Osteoblast (primary cell): ENCODE measurements at regions not wholly inside any gene's neighbourhood (a gene's known extent, or its start where the extent isn't known, plus 50 kb on each side); places are given as distances from the start of the nearest gene placed in this dataset.
"Not testable (repeated sequence)": the region's sequence is repeated elsewhere in the genome, so short reads cannot be mapped to it uniquely, and the experiment has no call there.

Experiments used
- DNase-seq: peaks from one replicate; pipeline ENCODE4 v3.0.0; 2011; ENCODE audit warnings: low spot score, mixed read lengths; ENCODE audit not compliant: insufficient read length; ENCODE audit errors: missing footprints
- H2AFZ ChIP-seq: 2 replicates; pipeline ENCODE4 v1.6.0; 2011; ENCODE audit warnings: mild to moderate bottlenecking, low read length
- H3K27ac ChIP-seq: 2 replicates; pipeline ENCODE4 v1.5.1; 2011; ENCODE audit warnings: mild to moderate bottlenecking, low read depth, low read length, moderate library complexity
- H3K27me3 ChIP-seq: 2 replicates; pipeline ENCODE4 v1.6.0; 2012; ENCODE audit warnings: mild to moderate bottlenecking, control low read depth, inconsistent platforms, low read length, moderate library complexity; ENCODE audit not compliant: insufficient read depth
- H3K36me3 ChIP-seq: 2 replicates; pipeline ENCODE4 v1.5.1; 2011; ENCODE audit warnings: mild to moderate bottlenecking, low read length, control low read depth, moderate library complexity; ENCODE audit not compliant: insufficient read depth
- H3K4me1 ChIP-seq: 2 replicates; pipeline ENCODE4 v1.5.1; 2011; ENCODE audit warnings: mild to moderate bottlenecking, low read length, control low read depth, moderate library complexity; ENCODE audit not compliant: insufficient read depth
- H3K4me2 ChIP-seq: 2 replicates; pipeline ENCODE4 v1.6.0; 2011; ENCODE audit warnings: mild to moderate bottlenecking, low read length; ENCODE audit not compliant: insufficient read depth
- H3K4me3 ChIP-seq: fragments of 200-600 bp; sonication (generic); 3 replicates; pipeline ENCODE4 v1.5.1; 2012; ENCODE audit warnings: mild to moderate bottlenecking, low read length, inconsistent platforms; ENCODE audit not compliant: insufficient read depth
- H3K79me2 ChIP-seq: 2 replicates; pipeline ENCODE4 v1.6.0; 2012; ENCODE audit warnings: mild to moderate bottlenecking, low read length, control low read depth, inconsistent platforms; ENCODE audit not compliant: insufficient read depth
- H3K9me3 ChIP-seq: 2 replicates; pipeline ENCODE4 v1.5.1; 2011; ENCODE audit warnings: low read depth, low read length, control low read depth
- H4K20me1 ChIP-seq: 2 replicates; pipeline ENCODE4 v1.6.0; 2012; ENCODE audit warnings: mild to moderate bottlenecking, low read length, control low read depth; ENCODE audit not compliant: insufficient read depth
- TF ChIP-seq, protein P1 (sequence below): IDR thresholded peaks from 2 replicates; pipeline ENCODE4 v1.5.1; 2011; ENCODE audit warnings: mild to moderate bottlenecking, low read depth, low read length, moderate library complexity; ENCODE audit errors: extremely low read depth

DNA sequence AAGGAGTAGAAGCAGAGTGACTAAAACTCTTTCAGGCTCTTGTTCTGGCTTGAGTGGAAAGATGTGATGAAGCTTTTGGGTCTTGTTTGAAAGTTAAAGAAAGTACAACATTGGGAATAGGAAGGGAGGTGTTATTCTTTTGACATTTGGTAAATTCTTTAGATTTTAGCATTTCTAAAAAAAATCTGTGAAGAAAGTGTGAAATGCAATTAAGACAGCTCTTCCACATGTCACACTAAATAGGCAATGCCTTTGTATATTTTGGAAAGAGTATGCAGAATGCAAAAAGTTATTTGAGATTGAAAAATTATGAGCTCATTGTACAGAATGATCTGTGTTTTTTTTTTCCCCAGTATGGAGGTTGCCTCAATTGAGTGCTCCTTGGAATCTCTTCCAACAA, 532.2 kb upstream of the DPPA4 start:
- no peak for DNase-seq
- H3K36me3 ChIP-seq: no peaks in the 10 kb centered on the region
- TF ChIP-seq, protein P1, sequence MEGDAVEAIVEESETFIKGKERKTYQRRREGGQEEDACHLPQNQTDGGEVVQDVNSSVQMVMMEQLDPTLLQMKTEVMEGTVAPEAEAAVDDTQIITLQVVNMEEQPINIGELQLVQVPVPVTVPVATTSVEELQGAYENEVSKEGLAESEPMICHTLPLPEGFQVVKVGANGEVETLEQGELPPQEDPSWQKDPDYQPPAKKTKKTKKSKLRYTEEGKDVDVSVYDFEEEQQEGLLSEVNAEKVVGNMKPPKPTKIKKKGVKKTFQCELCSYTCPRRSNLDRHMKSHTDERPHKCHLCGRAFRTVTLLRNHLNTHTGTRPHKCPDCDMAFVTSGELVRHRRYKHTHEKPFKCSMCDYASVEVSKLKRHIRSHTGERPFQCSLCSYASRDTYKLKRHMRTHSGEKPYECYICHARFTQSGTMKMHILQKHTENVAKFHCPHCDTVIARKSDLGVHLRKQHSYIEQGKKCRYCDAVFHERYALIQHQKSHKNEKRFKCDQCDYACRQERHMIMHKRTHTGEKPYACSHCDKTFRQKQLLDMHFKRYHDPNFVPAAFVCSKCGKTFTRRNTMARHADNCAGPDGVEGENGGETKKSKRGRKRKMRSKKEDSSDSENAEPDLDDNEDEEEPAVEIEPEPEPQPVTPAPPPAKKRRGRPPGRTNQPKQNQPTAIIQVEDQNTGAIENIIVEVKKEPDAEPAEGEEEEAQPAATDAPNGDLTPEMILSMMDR: no peak

DNA sequence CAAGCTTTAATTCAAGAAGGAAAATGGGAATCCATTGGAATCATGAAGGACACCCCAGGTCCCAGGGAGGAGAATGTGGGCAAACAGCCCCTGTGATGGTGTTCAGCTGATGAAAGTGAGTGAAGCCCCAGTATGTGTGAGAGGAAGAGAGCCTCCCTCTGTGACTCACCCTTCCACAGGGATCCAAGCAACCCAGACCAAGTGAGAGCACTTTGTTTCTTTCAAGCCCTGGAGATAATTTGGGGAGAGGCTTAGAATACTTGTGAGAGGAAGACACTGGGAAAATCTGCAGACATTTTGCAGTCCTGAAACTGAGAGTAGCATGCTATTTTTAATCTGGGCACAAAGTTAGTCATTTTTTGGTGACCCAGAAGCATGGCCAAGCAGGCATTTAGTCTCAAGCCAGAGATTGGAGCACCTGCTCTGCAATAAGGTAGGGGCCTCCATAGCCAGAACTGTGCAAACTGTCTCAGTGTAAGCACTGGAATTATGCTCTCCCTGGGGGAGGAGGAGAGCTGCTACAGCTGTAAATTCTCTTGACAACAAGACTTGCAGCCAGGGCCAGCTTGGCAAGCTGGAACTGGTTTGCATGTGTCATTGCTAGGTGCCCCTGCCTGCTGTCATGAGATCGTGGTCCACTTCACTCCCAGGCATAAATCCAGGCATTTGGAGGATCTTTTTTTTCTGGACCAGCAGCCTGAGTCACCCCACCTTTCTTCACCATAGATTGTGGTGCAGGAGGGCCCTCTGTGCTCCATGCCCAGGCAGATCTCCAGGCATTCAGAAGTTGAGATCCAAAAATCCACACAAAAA, 537.8 kb upstream of the DPPA4 start:
- no peaks in the 10 kb centered on the region for H3K36me3 ChIP-seq
- H3K4me1 ChIP-seq: no peaks in the 10 kb centered on the region
- H3K4me2 ChIP-seq: no peak overlapping the region
- no peak overlapping the region for H3K4me3 ChIP-seq
- no peaks in the 10 kb centered on the region for H3K27me3 ChIP-seq
- H4K20me1 ChIP-seq: no peaks in the 10 kb centered on the region
- H3K79me2 ChIP-seq: no peaks in the 10 kb centered on the region
- no peaks in the 10 kb centered on the region for H3K9me3 ChIP-seq
- no peak overlapping the region for H3K27ac ChIP-seq
- DNase-seq: no peak
- H2AFZ ChIP-seq: no peak overlapping the region
- TF ChIP-seq, protein P1: no peak

More for the DNA sequence above, 532.2 kb upstream of the DPPA4 start:
- no peaks in the 10 kb centered on the region for H4K20me1 ChIP-seq
- no peak overlapping the region for H3K4me2 ChIP-seq
- no peaks in the 10 kb centered on the region for H3K9me3 ChIP-seq
- H3K27ac ChIP-seq: no peak overlapping the region
- no peak overlapping the region for H2AFZ ChIP-seq
- no peaks in the 10 kb centered on the region for H3K27me3 ChIP-seq
- no peaks in the 10 kb centered on the region for H3K79me2 ChIP-seq
- H3K4me1 ChIP-seq: no peaks in the 10 kb centered on the region
- no peak overlapping the region for H3K4me3 ChIP-seq

DNA sequence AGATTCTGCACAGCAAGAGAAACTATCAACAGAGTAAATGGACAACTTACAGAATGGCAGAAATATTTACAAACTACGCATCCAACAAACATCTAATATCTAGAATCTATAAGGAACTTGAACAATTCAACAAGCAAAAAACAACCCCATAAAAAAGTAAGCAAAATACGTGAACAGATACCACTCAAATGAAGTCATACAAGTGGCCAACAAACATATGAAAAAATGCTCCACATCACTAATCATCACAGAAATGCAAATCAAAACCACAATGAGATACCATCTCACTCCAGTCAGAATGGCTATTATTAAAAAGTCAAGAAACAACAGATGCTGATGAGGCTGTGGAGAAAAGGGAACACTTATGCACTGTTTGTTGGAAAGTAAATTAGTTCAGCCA, 540.3 kb upstream of the DPPA4 start:
- H2AFZ ChIP-seq, DNase-seq, H3K4me1 ChIP-seq, H3K4me3 ChIP-seq, H3K4me2 ChIP-seq, H3K9me3 ChIP-seq, H4K20me1 ChIP-seq, H3K36me3 ChIP-seq, H3K79me2 ChIP-seq, H3K27ac ChIP-seq, H3K27me3 ChIP-seq: not testable (repeated sequence)

DNA sequence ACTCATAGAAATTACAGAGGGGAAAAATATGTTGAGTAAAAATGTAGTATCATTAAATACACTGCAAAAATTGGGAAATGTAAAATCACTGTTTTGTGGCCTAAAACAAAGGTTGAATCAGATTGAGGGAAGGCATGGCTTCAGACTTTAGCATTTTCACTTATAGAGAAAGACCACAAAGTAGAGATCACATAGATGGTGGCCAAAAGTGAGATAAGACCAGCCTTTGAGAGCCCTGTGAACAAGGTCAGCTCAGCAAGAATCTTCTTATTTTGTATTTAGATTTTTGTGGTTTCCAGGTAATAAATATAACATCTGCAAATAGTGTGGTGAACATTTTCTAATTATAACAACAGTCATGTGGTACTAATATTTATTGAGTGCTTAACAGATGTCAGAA, 544.8 kb upstream of the DPPA4 start:
- H3K79me2 ChIP-seq: no peaks in the 10 kb centered on the region
- no peaks in the 10 kb centered on the region for H3K4me1 ChIP-seq
- no peaks in the 10 kb centered on the region for H3K9me3 ChIP-seq
- no peak for DNase-seq
- no peak overlapping the region for H3K27ac ChIP-seq
- TF ChIP-seq, protein P1: no peak
- no peak overlapping the region for H3K4me2 ChIP-seq
- no peaks in the 10 kb centered on the region for H4K20me1 ChIP-seq
- no peaks in the 10 kb centered on the region for H3K36me3 ChIP-seq
- no peaks in the 10 kb centered on the region for H3K27me3 ChIP-seq
- no peak overlapping the region for H3K4me3 ChIP-seq
- no peak overlapping the region for H2AFZ ChIP-seq
